ENCODE measurements at regions not wholly inside any gene's neighbourhood (a gene's known extent, or its start where the extent isn't known, plus 50 kb on each side); places are given as distances from the start of the nearest gene placed in this dataset.
"Not testable (repeated sequence)": the region's sequence is repeated elsewhere in the genome, so short reads cannot be mapped to it uniquely, and the experiment has no call there.

GRCh38 chr17:71535321-71535720 lies 585.5 kb upstream of the SOX9 start:
- no peak for DNase-seq (ENCODE audit: low spot score)

- DNase-seq (ENCODE audit: low spot score): no peak
These were observed 574.4 kb upstream of the SOX9 start for GRCh38 chr17:71546419-71546818.

- no peak for DNase-seq (ENCODE audit: low spot score)
These were observed 572.9 kb upstream of the SOX9 start for GRCh38 chr17:71547904-71548303.

GRCh38 chr17:71548540-71549190 lies 572.2 kb upstream of the SOX9 start:
- DNase-seq (ENCODE audit: low spot score): no peak

- DNase-seq (ENCODE audit: low spot score): no peak
These were observed 570.1 kb upstream of the SOX9 start for GRCh38 chr17:71550675-71551074.

- no peak for DNase-seq (ENCODE audit: low spot score)
These were observed 567.4 kb upstream of the SOX9 start for GRCh38 chr17:71553381-71553780.

- no peak for DNase-seq (ENCODE audit: low spot score)
These were observed 561.9 kb upstream of the SOX9 start for GRCh38 chr17:71558901-71559300.

- no peak for DNase-seq (ENCODE audit: low spot score)
These were observed 548.5 kb upstream of the SOX9 start for GRCh38 chr17:71572343-71572742.

- no peak for DNase-seq (ENCODE audit: low spot score)
These were observed 542.4 kb upstream of the SOX9 start for GRCh38 chr17:71578446-71578845.

- DNase-seq (ENCODE audit: low spot score): no peak
These were observed 540.6 kb upstream of the SOX9 start for GRCh38 chr17:71580220-71580619.

- DNase-seq (ENCODE audit: low spot score): no peak
These were observed 535.3 kb upstream of the SOX9 start for GRCh38 chr17:71585540-71585939.

- no peak for DNase-seq (ENCODE audit: low spot score)
These were observed 528.4 kb upstream of the SOX9 start for GRCh38 chr17:71592431-71592830.

- no peak for DNase-seq (ENCODE audit: low spot score)
These were observed 527.7 kb upstream of the SOX9 start for GRCh38 chr17:71593078-71593477.

GRCh38 chr17:71599583-71599982 lies 521.2 kb upstream of the SOX9 start:
- not testable (repeated sequence) for DNase-seq (ENCODE audit: low spot score)

GRCh38 chr17:71600137-71600789 lies 520.6 kb upstream of the SOX9 start:
- DNase-seq (ENCODE audit: low spot score): no peak

GRCh38 chr17:71601894-71602504 lies 518.8 kb upstream of the SOX9 start:
- DNase-seq (ENCODE audit: low spot score): no peak

GRCh38 chr17:71613996-71614395 lies 506.8 kb upstream of the SOX9 start:
- no peak for DNase-seq (ENCODE audit: low spot score)

GRCh38 chr17:71615820-71616219 lies 505.0 kb upstream of the SOX9 start:
- DNase-seq (ENCODE audit: low spot score): no peak

GRCh38 chr17:71617767-71618166 lies 503.1 kb upstream of the SOX9 start:
- not testable (repeated sequence) for DNase-seq (ENCODE audit: low spot score)

- DNase-seq (ENCODE audit: low spot score): no peak
These were observed 495.5 kb upstream of the SOX9 start for GRCh38 chr17:71625330-71625729.

GRCh38 chr17:71628306-71628705 lies 492.5 kb upstream of the SOX9 start:
- no peak for DNase-seq (ENCODE audit: low spot score)

GRCh38 chr17:71631483-71631882 lies 489.3 kb upstream of the SOX9 start:
- no peak for DNase-seq (ENCODE audit: low spot score)

- no peak for DNase-seq (ENCODE audit: low spot score)
These were observed 488.5 kb upstream of the SOX9 start for GRCh38 chr17:71632328-71632727.

Measured in HuH-7.5 (cell line).